Esophagus squamous epithelium (tissue), 5 donors: ENCODE measurements at regions not wholly inside any gene's neighbourhood (a gene's known extent, or its start where the extent isn't known, plus 50 kb on each side); places are given as distances from the start of the nearest gene placed in this dataset.

Experiments used
- DNase-seq: peaks from one replicate; lab custom pipeline; 2025; lab: John Stamatoyannopoulos, UW
- H3K27ac ChIP-seq, 4 donors: fragments of 200-600 bp; sonication (generic); one replicate each; pipeline ENCODE4 v1.5.1; 2016 to 2019; ENCODE audit warnings: mild to moderate bottlenecking in 1 of 4
- H3K27me3 ChIP-seq, 4 donors: fragments of 200-600 bp; sonication (generic); 1 replicate in 3 of 4; 2 replicates in 1 of 4; pipeline versions ENCODE4 v1.5.1 to v1.6.0; 2017 to 2021; ENCODE audit warnings: antibody characterized with exemption in 1 of 4
- H3K36me3 ChIP-seq, 3 donors: fragments of 200-600 bp; sonication (generic); one replicate each; pipeline ENCODE4 v1.5.1; 2016 to 2019
- H3K4me1 ChIP-seq, 3 donors: fragments of 200-600 bp; sonication (generic); one replicate each; pipeline ENCODE4 v1.5.1; 2017 to 2019
- H3K4me3 ChIP-seq, 4 donors: fragments of 200-600 bp; sonication (generic); 1 replicate in 3 of 4; 2 replicates in 1 of 4; pipeline ENCODE4 v1.5.1; 2016 to 2019; ENCODE audit warnings: mild to moderate bottlenecking in 2 of 4, moderate library complexity in 1 of 4
- H3K9me3 ChIP-seq, 3 donors: fragments of 200-600 bp; sonication (generic); one replicate each; pipeline ENCODE4 v1.5.1; 2016 to 2019
- CTCF ChIP-seq, 6 experiments: fragments of 450-650 bp in 4 of 6; fragments of 200-600 bp in 2 of 6; sonication (generic) in 2 of 6; IDR thresholded peaks; one replicate each; pipeline ENCODE4 v1.5.1; 2016 to 2019; ENCODE audit warnings: antibody characterized with exemption in 6 of 6, mild to moderate bottlenecking in 4 of 6, moderate library complexity in 4 of 6
- POLR2A ChIP-seq, 4 donors: fragments of 450-650 bp; IDR thresholded peaks; one replicate each; pipeline ENCODE4 v1.6.1; 2017; ENCODE audit warnings: antibody characterized with exemption in 4 of 4, mild to moderate bottlenecking in 4 of 4, moderate library complexity in 3 of 4
- WGBS, 2 donors: methylation state at CpG; one replicate each; pipeline ENCODE4 v1.1.5; 2018; 5-methylcytosine and 5-hydroxymethylcytosine counted together
- intact Hi-C: fragments of 100-400 bp; cut with DNase I; formaldehyde crosslinking; loops from one replicate; pipeline ENCODE4 v1.15.0; 2022
- donor health status: DM: yes; HTN: yes; CAD: no.

DNA sequence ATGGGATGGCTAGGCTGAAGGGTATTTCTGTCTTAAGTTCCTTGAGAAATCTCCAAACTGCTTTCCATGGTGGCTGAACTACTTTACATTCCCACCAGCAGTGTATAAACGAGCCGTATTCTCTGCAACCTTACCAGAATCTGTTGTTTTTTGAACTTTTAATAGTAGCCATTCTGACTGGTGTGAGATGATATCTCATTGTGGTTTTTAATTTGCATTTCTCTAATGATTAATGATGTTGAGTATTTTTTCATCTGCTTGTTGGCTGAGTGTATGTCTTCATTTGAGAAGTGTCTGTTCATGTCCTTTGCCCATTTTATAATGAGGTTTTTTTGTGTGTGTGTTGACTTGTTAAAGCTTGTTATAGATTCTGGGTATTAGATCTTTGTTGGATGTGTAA, 226.8 kb upstream of the IGFBP3 start:
- Histone ChIP-seq H3K27me3 (no peaks in the 10 kb centered on the region), H3K9me3 (no peaks in the 10 kb centered on the region), H3K27ac (no peak overlapping the region), H3K4me1 (no peaks in the 10 kb centered on the region), H3K36me3 (no peaks in the 10 kb centered on the region), H3K4me3 (no peak overlapping the region)
- intact Hi-C loops, result no loop called here
- WGBS, 2 donors, result 63 to 71% methylated on average over 2 of the region's 2 CpGs
- no peak for DNase-seq
- TF ChIP-seq CTCF (IDR thresholded peaks at IDR 0.05), result no peak
- no peak for TF ChIP-seq POLR2A (IDR thresholded peaks at IDR 0.05)

- no peak for DNase-seq
- Histone ChIP-seq H3K4me1 (no peaks in the 10 kb centered on the region), H3K4me3 (no peak overlapping the region), H3K36me3 (no peaks in the 10 kb centered on the region), H3K27me3 (no peaks in the 10 kb centered on the region), H3K9me3 (no peaks in the 10 kb centered on the region), H3K27ac (no peak overlapping the region)
- intact Hi-C loops, result no loop called here
- no peak for TF ChIP-seq CTCF (IDR thresholded peaks at IDR 0.05)
- 61 to 65% methylated on average over 11 of the region's 11 CpGs for WGBS, 2 donors
Measured at GRCh38 chr7:46146454-46147255, 225.6 kb upstream of the IGFBP3 start.

DNA sequence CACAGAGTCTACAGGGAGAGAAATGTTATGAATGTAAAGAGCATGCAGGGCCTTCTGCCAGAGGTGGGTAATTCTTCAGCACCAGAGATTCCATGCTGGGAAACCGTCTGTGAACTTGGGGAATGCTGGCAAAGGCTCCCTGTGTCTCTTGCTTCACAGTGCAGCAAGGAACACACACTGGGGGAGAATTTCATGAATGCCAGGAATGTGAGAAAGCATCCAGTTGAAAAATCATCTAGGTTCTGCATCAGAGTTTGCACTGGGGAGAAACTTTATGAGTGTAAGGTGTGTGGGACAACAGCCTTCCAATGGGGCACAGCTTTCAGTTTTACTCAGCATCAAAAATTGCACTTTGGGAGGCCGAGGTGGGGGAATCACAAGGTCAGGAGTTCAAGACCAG, 224.3 kb upstream of the IGFBP3 start:
- Histone ChIP-seq H3K27ac (no peak overlapping the region), H3K4me3 (no peak overlapping the region), H3K36me3 (no peaks in the 10 kb centered on the region), H3K4me1 (no peaks in the 10 kb centered on the region), H3K9me3 (no peaks in the 10 kb centered on the region), H3K27me3 (no peaks in the 10 kb centered on the region)
- TF ChIP-seq POLR2A (IDR thresholded peaks at IDR 0.05) (no peak), CTCF (IDR thresholded peaks at IDR 0.05) (no peak)
- 51 to 67% methylated on average over 1 to 2 of the region's 2 CpGs for WGBS, 2 donors
- no peak for DNase-seq
- intact Hi-C loops, result no loop called here

DNA sequence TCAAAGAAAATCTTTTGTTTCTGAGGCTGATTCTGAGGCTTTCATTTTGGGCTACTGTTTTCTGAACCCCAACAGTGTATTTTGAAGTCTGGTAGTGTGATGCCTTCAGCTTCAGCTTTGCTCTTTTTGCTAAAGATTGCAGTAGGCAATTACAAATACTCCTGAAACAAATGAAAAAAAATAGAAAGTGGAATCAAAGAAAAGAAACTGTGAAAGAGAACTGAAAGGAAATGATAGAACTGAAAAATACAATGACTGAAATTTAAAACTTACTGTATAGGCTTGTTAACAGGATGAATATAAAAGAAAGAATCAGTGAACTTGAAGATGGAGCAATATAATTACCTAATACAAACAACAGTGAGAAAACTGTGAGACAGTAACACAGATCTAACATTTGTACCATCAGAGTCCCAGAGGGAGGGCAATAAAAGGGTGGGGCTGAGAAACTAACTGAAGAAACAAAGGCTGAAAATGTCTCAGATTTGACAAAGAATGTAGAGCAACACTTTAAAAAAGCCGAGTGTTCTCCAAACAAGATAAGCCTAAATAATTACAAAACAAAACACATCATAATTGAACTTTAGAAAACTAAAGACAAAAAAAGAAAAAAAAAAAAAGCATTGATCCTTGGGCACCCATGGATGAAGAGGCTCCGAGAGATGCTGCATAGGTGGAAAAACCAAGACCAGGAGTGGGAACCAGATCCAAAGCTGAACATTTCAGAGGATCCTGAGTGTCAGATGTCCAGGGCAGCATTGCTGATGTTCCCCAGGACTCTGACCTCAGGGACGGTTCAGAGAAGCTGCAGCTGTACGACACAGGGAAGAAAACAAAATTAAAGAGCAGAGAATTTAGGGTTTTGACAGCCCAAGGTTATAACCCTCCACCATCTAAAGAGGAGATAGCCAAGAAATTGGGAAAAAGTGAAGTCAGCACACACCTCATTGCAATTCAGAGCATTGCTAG, 223.2 kb upstream of the IGFBP3 start:
- Histone ChIP-seq H3K27ac (no peak overlapping the region), H3K4me1 (no peaks in the 10 kb centered on the region), H3K27me3 (no peaks in the 10 kb centered on the region), H3K4me3 (no peak overlapping the region), H3K36me3 (no peaks in the 10 kb centered on the region), H3K9me3 (no peaks in the 10 kb centered on the region)
- WGBS, 2 donors, result 71 to 86% methylated on average over 4 of the region's 4 CpGs
- no peak for DNase-seq
- no peak for TF ChIP-seq CTCF (IDR thresholded peaks at IDR 0.05)
- intact Hi-C loops, result no loop called here

GRCh38 chr7:46143421-46143820, 222.3 kb upstream of the IGFBP3 start:
- H3K27ac ChIP-seq, result no peak overlapping the region
- DNase-seq, result no peak
- no peak overlapping the region for H3K4me3 ChIP-seq
- no peaks in the 10 kb centered on the region for H3K27me3 ChIP-seq
- WGBS, 2 donors, result 92% methylated on average over 2 of the region's 2 CpGs
- no peaks in the 10 kb centered on the region for H3K4me1 ChIP-seq
- TF ChIP-seq POLR2A (IDR thresholded peaks at IDR 0.05) (no peak), CTCF (IDR thresholded peaks at IDR 0.05) (no peak)
- no peaks in the 10 kb centered on the region for H3K36me3 ChIP-seq
- intact Hi-C loops, result no loop called here
- H3K9me3 ChIP-seq, result no peaks in the 10 kb centered on the region
